SK-N-SH (cell line): ENCODE measurements at regions not wholly inside any gene's neighbourhood (a gene's known extent, or its start where the extent isn't known, plus 50 kb on each side); places are given as distances from the start of the nearest gene placed in this dataset.

Source experiments
- CTCF ChIA-PET: fragments of 300-600, 350-600 bp; formaldehyde crosslinking; extraction: SDS; loops from one replicate; lab custom pipeline; 2021; lab: Yijun Ruan, JAX
- POLR2A ChIA-PET: fragments of 350-600 bp; sonication (Branson Sonifier 250); formaldehyde crosslinking; extraction: SDS; loops from one replicate; lab custom pipeline; 2020; ENCODE audit warnings: antibody characterized with exemption, inconsistent platforms; lab: Yijun Ruan, JAX
- DNase-seq: peaks from one replicate; pipeline ENCODE4 v3.0.0; 2012
- H2AFZ ChIP-seq: fragments of 200-600 bp; sonication (generic); 2 replicates; pipeline ENCODE4 v1.8.1; 2016; ENCODE audit warnings: antibody characterized with exemption, mild to moderate bottlenecking, low read depth
- H3F3A ChIP-seq: fragments of 200-600 bp; sonication (generic); replicated peaks from 2 replicates; pipeline ENCODE3; 2016; ENCODE audit warnings: antibody characterized with exemption, mild to moderate bottlenecking; ENCODE audit not compliant: insufficient read depth
- H3K27ac ChIP-seq, 2 experiments: fragments of 200-500 bp in 1 of 2; fragments of 200-600 bp in 1 of 2; sonication (Bioruptor generic) in 1 of 2; sonication (generic), shearing (Covaris generic) in 1 of 2; 2 replicates each; pipeline versions ENCODE4 v1.5.1 to v1.6.1; 2014 to 2016; ENCODE audit warnings: low read depth in 2 of 2, inconsistent platforms in 1 of 2, low read length in 1 of 2, mild to moderate bottlenecking in 1 of 2, mixed read lengths in 1 of 2
- H3K27me3 ChIP-seq: fragments of 200-600 bp; sonication (generic), shearing (Covaris generic); 2 replicates; pipeline ENCODE4 v1.6.1; 2016; ENCODE audit warnings: mixed run types; ENCODE audit not compliant: insufficient read depth
- H3K36me3 ChIP-seq, 2 experiments: fragments of 200-500 bp in 1 of 2; fragments of 200-600 bp in 1 of 2; sonication (Bioruptor generic) in 1 of 2; sonication (generic) in 1 of 2; replicated peaks in 1 of 2; 2 replicates each; pipeline versions ENCODE3 to v1.5.1; 2014 to 2016; ENCODE audit warnings: low read length in 1 of 2, mild to moderate bottlenecking in 1 of 2; ENCODE audit not compliant: insufficient read depth in 2 of 2, control insufficient read depth in 1 of 2
- H3K4me1 ChIP-seq, 2 experiments: fragments of 200-500 bp in 1 of 2; fragments of 200-600 bp in 1 of 2; sonication (Bioruptor generic) in 1 of 2; sonication (generic), shearing (Covaris generic) in 1 of 2; 2 replicates each; pipeline versions ENCODE4 v1.5.1 to v1.6.1; 2014 to 2016; ENCODE audit warnings: low read depth in 1 of 2, low read length in 1 of 2, mixed run types in 1 of 2; ENCODE audit not compliant: insufficient read depth in 2 of 2, control insufficient read depth in 1 of 2
- H3K4me2 ChIP-seq: fragments of 200-600 bp; sonication (generic), shearing (Covaris generic); 2 replicates; pipeline ENCODE4 v1.6.1; 2017; ENCODE audit warnings: mixed run types
- H3K4me3 ChIP-seq, 2 experiments: fragments of 200-500 bp in 1 of 2; fragments of 200-600 bp in 1 of 2; sonication (Bioruptor generic) in 1 of 2; sonication (generic), shearing (Covaris generic) in 1 of 2; 2 replicates each; pipeline versions ENCODE4 v1.5.1 to v1.8.1; 2014 to 2016; ENCODE audit warnings: low read depth in 2 of 2, inconsistent platforms in 1 of 2, low read length in 1 of 2, mild to moderate bottlenecking in 1 of 2, mixed read lengths in 1 of 2, moderate library complexity in 1 of 2
- H3K79me2 ChIP-seq: fragments of 200-600 bp; sonication (generic); 2 replicates; pipeline ENCODE4 v1.8.1; 2017; ENCODE audit warnings: mild to moderate bottlenecking; ENCODE audit not compliant: insufficient read depth
- H3K9ac ChIP-seq: fragments of 200-600 bp; sonication (generic); 2 replicates; pipeline ENCODE4 v1.6.1; 2017; ENCODE audit warnings: mixed run types
- H3K9me2 ChIP-seq: fragments of 200-600 bp; sonication (generic); 2 replicates; pipeline ENCODE4 v1.6.1; 2017; ENCODE audit warnings: mixed run types
- H3K9me3 ChIP-seq: fragments of 200-600 bp; sonication (generic); 2 replicates; pipeline ENCODE4 v1.6.1; 2017; ENCODE audit warnings: mixed run types, mild to moderate bottlenecking, moderate library complexity
- H4K20me1 ChIP-seq: fragments of 200-600 bp; sonication (generic); 2 replicates; pipeline ENCODE4 v1.6.1; 2017; ENCODE audit warnings: mild to moderate bottlenecking, mixed run types; ENCODE audit not compliant: insufficient read depth
- CHD2 ChIP-seq: fragments of 150-350 bp; IDR thresholded peaks from 2 replicates; pipeline ENCODE4 v1.6.1; 2018; ENCODE audit warnings: low read length; ENCODE audit not compliant: partially characterized antibody
- EP300 ChIP-seq, 2 experiments: IDR thresholded peaks; 2 replicates each; pipeline versions ENCODE4 v1.4.0 to v1.6.1; 2012; ENCODE audit warnings: borderline replicate concordance in 1 of 2, low read depth in 1 of 2, low read length in 1 of 2
- EZH2phosphoT487 ChIP-seq: fragments of 200-600 bp; sonication (generic); IDR thresholded peaks from 2 replicates; pipeline ENCODE4 v1.6.1; 2017; ENCODE audit warnings: low read depth, mixed run types, mild to moderate bottlenecking, antibody characterized with exemption, moderate library complexity, borderline replicate concordance
- FOXJ3 ChIP-seq: sonication (generic); formaldehyde crosslinking; IDR thresholded peaks from 2 replicates; pipeline ENCODE4 v1.5.1; 2020; ENCODE audit warnings: mild to moderate bottlenecking, missing genetic modification reagents
- GABPA ChIP-seq: IDR thresholded peaks from 2 replicates; pipeline ENCODE4 v1.4.0; 2012; ENCODE audit warnings: low read depth, mild to moderate bottlenecking
- MXI1 ChIP-seq: IDR thresholded peaks from 2 replicates; pipeline ENCODE4 v1.6.1; 2012; ENCODE audit warnings: mild to moderate bottlenecking, low read depth, low read length, improper control_type of control experiment
- NFIC ChIP-seq: IDR thresholded peaks from 2 replicates; pipeline ENCODE4 v1.4.0; 2012; ENCODE audit warnings: borderline replicate concordance
- RAD21 ChIP-seq: IDR thresholded peaks from 2 replicates; pipeline ENCODE4 v1.6.1; 2012; ENCODE audit warnings: mild to moderate bottlenecking, low read length
- RCOR1 ChIP-seq: fragments of 150-350 bp; IDR thresholded peaks from 2 replicates; pipeline ENCODE4 v1.6.1; 2017; ENCODE audit warnings: antibody characterized with exemption, low read length
- RFX5 ChIP-seq: IDR thresholded peaks from 2 replicates; pipeline ENCODE4 v1.6.1; 2012; ENCODE audit warnings: mild to moderate bottlenecking, improper control_type of control experiment, low read length
- RXRA ChIP-seq: IDR thresholded peaks from 2 replicates; pipeline ENCODE4 v1.4.0; 2012; ENCODE audit warnings: low read depth, mild to moderate bottlenecking, borderline replicate concordance
- SMC3 ChIP-seq: IDR thresholded peaks from 2 replicates; pipeline ENCODE4 v1.6.1; 2012; ENCODE audit warnings: low read depth, low read length, improper control_type of control experiment
- USF1 ChIP-seq: IDR thresholded peaks from 2 replicates; pipeline ENCODE4 v1.4.0; 2012; ENCODE audit warnings: low read depth, borderline replicate concordance
- YY1 ChIP-seq: IDR thresholded peaks from 2 replicates; pipeline ENCODE4 v1.4.0; 2012; ENCODE audit warnings: low read depth, mild to moderate bottlenecking
- ZBTB33 ChIP-seq: IDR thresholded peaks from 2 replicates; pipeline ENCODE4 v1.4.0; 2012; ENCODE audit warnings: low read depth, borderline replicate concordance
- WGBS: methylation state at CpG from one replicate; pipeline ENCODE4 v1.1.6; 2017; ENCODE audit warnings: low lambda C conversion rate; 5-methylcytosine and 5-hydroxymethylcytosine counted together
- TF ChIP-seq, protein P1 (sequence below): fragments of 150-350 bp; IDR thresholded peaks from 2 replicates; pipeline ENCODE4 v1.6.1; 2016; ENCODE audit warnings: mild to moderate bottlenecking, low read depth, low read length
- TF ChIP-seq, protein P2 (sequence below): IDR thresholded peaks from 2 replicates; pipeline ENCODE4 v1.4.0; 2012; ENCODE audit warnings: low read depth
- TF ChIP-seq, protein P3 (sequence below): IDR thresholded peaks from 2 replicates; pipeline ENCODE4 v1.6.1; 2012; ENCODE audit warnings: mild to moderate bottlenecking, low read depth, low read length, moderate library complexity
- TF ChIP-seq, protein P4 (sequence below): IDR thresholded peaks from 2 replicates; pipeline ENCODE4; 2012

DNA sequence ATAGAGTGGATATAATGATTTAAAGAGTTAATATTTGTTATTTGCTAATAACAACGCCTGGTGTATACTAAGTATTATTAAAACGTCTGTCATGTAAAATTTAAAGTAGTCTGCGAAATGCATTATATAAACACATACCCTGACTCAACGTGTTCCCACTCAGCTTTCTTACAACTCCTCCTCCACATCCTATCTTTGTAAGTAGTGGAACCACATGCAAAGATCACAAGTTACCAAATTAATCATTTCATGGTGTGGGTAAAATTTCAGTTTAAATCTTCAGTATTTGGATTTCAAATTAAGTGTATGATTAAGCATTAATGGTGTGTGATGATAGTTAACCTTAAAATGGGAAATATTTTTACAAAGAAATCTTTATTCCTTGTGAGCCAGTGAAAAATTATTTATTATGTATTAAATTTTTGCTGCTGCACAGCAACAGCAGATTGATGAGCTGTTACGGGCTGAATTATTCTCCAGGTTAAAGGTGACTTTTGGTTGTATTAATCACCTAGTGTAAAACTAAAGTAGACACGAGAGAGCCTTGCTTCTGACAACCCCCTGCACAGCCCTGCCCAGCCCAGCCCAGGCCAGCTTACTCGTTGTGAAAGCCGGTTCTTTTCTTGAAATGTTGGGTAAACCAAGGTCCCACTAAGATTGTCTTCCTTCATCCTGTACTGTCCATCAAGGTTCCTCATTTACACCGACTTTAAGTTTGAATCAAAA is 373.5 kb downstream of the DTWD2 start:
- WGBS = 24% methylated on average over 9 of the region's 9 CpGs
- H3K4me2 ChIP-seq = no peak overlapping the region
- H3K9me3 ChIP-seq = no peaks in the 10 kb centered on the region
- no peaks in the 10 kb centered on the region for H3F3A ChIP-seq
- no peaks in the 10 kb centered on the region for H3K4me1 ChIP-seq
- no peak for DNase-seq
- TF ChIP-seq YY1 (no peak), GABPA (no peak), NFIC (no peak), CHD2 (no peak), RXRA (no peak), MXI1 (no peak), ZBTB33 (no peak), RCOR1 (no peak), RFX5 (no peak), FOXJ3 (CRISPR knock-in tag) (no peak), RAD21 (no peak), EZH2phosphoT487 (no peak), EP300 (IDR thresholded peaks at IDR 0.05; ENCODE audit: borderline replicate concordance in 1 of 2, low read depth in 1 of 2, low read length in 1 of 2) (no peak), USF1 (no peak), SMC3 (no peak)
- TF ChIP-seq, protein P1, sequence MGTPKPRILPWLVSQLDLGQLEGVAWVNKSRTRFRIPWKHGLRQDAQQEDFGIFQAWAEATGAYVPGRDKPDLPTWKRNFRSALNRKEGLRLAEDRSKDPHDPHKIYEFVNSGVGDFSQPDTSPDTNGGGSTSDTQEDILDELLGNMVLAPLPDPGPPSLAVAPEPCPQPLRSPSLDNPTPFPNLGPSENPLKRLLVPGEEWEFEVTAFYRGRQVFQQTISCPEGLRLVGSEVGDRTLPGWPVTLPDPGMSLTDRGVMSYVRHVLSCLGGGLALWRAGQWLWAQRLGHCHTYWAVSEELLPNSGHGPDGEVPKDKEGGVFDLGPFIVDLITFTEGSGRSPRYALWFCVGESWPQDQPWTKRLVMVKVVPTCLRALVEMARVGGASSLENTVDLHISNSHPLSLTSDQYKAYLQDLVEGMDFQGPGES = no peak
- TF ChIP-seq, protein P2, sequence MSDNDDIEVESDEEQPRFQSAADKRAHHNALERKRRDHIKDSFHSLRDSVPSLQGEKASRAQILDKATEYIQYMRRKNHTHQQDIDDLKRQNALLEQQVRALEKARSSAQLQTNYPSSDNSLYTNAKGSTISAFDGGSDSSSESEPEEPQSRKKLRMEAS = no peak
- TF ChIP-seq, protein P3, sequence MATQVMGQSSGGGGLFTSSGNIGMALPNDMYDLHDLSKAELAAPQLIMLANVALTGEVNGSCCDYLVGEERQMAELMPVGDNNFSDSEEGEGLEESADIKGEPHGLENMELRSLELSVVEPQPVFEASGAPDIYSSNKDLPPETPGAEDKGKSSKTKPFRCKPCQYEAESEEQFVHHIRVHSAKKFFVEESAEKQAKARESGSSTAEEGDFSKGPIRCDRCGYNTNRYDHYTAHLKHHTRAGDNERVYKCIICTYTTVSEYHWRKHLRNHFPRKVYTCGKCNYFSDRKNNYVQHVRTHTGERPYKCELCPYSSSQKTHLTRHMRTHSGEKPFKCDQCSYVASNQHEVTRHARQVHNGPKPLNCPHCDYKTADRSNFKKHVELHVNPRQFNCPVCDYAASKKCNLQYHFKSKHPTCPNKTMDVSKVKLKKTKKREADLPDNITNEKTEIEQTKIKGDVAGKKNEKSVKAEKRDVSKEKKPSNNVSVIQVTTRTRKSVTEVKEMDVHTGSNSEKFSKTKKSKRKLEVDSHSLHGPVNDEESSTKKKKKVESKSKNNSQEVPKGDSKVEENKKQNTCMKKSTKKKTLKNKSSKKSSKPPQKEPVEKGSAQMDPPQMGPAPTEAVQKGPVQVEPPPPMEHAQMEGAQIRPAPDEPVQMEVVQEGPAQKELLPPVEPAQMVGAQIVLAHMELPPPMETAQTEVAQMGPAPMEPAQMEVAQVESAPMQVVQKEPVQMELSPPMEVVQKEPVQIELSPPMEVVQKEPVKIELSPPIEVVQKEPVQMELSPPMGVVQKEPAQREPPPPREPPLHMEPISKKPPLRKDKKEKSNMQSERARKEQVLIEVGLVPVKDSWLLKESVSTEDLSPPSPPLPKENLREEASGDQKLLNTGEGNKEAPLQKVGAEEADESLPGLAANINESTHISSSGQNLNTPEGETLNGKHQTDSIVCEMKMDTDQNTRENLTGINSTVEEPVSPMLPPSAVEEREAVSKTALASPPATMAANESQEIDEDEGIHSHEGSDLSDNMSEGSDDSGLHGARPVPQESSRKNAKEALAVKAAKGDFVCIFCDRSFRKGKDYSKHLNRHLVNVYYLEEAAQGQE = no peak
- TF ChIP-seq, protein P4, sequence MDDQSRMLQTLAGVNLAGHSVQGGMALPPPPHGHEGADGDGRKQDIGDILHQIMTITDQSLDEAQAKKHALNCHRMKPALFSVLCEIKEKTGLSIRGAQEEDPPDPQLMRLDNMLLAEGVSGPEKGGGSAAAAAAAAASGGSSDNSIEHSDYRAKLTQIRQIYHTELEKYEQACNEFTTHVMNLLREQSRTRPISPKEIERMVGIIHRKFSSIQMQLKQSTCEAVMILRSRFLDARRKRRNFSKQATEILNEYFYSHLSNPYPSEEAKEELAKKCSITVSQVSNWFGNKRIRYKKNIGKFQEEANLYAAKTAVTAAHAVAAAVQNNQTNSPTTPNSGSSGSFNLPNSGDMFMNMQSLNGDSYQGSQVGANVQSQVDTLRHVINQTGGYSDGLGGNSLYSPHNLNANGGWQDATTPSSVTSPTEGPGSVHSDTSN = no peak
- no peak overlapping the region for H3K4me3 ChIP-seq
- ChIA-PET CTCF (no interaction called here), POLR2A (no interaction called here)
- no peaks in the 10 kb centered on the region for H3K79me2 ChIP-seq
- no peaks in the 10 kb centered on the region for H3K36me3 ChIP-seq
- H3K27me3 ChIP-seq = no peaks in the 10 kb centered on the region
- H3K9me2 ChIP-seq = no peaks in the 10 kb centered on the region
- no peaks in the 10 kb centered on the region for H4K20me1 ChIP-seq
- H2AFZ ChIP-seq = no peak overlapping the region
- no peak overlapping the region for H3K27ac ChIP-seq
- H3K9ac ChIP-seq = no peak overlapping the region
